ENCODE measurements at regions not wholly inside any gene's neighbourhood (a gene's known extent, or its start where the extent isn't known, plus 50 kb on each side); places are given as distances from the start of the nearest gene placed in this dataset.
"Not testable (repeated sequence)": the region's sequence is repeated elsewhere in the genome, so short reads cannot be mapped to it uniquely, and the experiment has no call there.

DNA sequence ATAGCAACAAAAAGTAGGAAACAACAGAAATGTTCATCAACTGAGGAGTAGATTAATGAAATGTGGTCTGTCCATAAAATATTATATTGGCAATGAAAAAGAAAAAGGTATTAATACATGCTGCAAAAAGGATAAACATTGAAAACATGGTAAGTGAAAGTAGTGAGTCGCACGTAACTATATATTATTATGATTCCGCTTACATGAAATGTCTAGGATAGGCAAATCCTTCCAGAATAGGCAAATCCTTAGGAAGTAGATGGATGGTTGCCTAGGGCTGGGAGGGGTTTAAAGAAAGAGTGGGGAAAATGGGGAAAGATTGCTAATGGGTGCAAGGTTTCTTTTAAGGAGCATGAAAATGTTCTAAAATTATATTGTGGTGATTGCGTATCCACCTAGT lies 198.1 kb upstream of the WSB1 start:
- not testable (repeated sequence) for DNase-seq (ENCODE audit: low spot score)

DNA sequence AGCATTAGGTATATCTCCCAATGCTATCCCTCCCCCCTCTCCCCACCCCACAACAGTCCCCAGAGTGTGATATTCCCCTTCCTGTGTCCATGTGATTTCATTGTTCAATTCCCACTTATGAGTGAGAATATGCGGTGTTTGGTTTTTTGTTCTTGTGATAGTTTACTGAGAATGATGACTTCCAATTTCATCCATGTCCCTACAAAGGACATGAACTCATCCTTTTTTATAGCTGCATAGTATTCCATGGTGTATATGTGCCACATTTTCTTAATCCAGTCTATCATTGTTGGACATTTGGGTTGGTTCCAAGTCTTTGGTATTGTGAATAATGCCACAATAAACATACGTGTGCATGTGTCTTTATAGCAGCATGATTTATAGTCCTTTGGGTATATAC lies 194.6 kb upstream of the WSB1 start:
- DNase-seq (ENCODE audit: low spot score): not testable (repeated sequence)

DNA sequence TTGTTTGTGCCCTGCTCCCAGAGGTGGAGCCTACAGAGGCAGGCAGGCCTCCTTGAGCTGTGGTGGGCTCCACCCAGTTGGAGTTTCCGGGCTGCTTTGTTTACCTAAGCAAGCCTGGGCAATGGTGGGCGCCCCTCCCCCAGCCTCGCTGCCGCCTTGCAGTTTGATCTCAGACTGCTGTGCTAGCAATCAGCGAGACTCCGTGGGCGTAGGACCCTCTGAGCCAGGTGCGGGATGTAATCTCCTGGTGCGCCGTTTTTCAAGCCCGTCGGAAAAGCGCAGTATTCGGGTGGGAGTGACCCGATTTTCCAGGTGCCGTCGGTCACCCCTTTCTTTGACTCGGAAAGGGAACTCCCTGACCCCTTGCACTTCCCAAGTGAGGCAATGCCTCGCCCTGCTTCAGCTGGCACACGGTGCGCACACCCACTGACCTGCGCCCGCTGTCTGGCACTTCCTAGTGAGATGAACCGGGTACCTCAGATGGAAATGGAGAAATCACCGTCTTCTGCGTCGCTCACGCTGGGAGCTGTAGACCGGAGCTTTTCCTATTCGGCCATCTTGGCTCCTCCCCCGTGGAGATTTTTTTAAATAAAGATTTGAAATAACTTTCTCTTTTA lies 189.2 kb upstream of the WSB1 start:
- not testable (repeated sequence) for DNase-seq (ENCODE audit: low spot score)

DNA sequence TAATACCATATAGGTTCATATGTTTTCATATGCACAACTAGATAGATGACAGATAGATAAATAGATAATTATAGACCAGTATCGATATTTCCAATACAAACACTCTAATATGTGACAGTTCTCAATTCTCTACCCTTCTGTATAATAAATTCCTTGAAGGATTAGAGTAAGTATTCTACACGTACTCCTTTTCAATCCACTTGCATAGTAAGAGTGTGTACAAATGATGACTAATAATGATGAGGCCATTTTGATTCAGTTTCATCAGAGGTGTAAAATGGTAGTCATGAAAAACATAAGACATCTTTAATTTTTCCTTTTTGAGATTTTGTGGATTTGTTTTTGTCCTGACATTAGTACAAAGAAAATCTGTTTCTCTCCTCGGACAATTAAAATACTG lies 188.3 kb upstream of the WSB1 start:
- no peak for DNase-seq (ENCODE audit: low spot score)

DNA sequence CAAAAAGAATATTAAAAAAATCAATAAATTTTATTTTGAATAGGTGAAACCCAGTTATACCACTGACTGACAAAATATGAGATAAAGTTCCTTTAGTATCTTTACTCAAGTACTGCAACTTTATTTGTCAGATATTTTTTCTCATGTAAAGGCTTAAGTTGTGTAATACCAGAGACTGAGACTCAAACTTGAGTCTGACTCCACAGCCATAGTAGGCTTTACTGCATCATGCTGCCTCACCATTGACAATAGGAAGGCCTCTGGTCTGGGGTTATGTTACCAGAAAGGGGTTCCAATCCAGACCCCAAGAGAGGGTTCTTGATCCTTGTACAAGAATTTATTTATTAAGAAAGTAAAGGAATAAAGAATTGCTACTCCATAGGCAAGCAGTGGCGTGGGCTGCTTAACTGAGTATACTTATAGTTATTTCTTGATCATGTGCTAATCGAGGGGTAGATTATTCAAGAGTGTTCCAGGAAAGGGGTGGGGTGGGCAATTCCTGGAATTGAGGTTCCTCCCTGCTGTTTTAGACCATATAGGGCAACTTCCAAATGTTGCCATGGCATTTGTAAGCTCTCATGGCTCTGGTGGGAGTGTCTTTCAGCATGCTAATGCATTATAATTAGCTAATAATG lies 187.4 kb upstream of the WSB1 start:
- no peak for DNase-seq (ENCODE audit: low spot score)

DNA sequence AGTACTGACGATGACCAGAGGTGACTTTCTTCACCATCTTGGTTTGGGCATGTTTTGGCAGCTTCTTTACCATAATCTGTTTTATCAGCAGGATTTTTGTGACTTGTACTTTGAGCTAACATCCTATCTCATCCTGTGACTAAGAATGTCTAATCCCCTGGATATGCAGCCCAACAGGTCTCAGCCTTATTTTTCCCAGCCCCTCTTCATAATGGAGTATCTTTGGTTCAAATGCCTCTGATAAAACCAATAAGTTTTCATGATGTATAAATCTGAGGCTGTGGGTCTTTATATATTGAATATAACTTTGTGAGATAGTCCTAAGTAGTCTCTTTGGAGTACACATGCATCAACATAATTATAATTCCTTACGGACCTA lies 186.9 kb upstream of the WSB1 start:
- no peak for DNase-seq (ENCODE audit: low spot score)

DNA sequence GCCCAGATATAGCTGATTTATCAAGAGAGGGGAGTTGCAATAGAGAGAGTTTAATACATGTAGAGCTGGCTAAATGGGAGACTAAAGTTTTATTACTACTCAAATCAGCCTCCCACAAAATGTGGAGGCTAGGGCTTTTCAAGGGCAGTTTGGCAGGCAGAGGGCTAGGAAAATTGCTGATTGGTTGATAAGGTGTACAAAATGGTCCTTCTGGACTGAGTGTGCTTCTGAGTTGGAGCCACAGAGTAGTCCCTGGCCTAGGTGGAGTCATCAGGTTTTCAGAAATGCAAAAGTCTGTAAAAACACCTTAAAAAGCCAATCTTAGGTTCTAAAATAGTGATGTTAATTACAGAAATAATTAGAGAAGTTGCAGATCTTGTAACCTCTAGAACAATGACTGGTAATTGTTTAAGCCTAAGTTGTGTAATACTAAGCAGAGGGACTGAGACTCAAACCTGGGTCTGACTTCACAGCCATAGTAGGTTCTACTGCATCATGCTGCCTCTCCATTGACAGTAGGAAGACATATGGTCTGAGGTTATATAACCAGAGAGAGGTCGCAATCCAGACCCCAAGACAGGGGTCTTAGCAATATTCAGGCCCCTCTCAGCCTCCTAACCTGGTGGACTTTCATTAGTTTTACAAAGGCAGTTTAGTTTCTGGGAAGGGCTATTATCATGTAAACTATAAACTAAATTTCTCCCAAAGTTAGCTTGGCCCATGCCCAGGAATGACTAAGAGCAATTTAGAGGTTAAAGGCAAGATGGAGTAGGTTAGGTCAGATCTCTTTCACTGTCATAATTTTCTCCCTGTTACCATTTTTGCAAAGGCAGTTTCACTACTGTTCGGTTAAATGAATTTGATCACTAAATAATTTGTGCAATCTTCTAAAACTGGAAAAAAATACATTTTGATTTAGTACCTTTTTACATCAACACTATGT lies 186.3 kb upstream of the WSB1 start:
- not testable (repeated sequence) for DNase-seq (ENCODE audit: low spot score)

DNA sequence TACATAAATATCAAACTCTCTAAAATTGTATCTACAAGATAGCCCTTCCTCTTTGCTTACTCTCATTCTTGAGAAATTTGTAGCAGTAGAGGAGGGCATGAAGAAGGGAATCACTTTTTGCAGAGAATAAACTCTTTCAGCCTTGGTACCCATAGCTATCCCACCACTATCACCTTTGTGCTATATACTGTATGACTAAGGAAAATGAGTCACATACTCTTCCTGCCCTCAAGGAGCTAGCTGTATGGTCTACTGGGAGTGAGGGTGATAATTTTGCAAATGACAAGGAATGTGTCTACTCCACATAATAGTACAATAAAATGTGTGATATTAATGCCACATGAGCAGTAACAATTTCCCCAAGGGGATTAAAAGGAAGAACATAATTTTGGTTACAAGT lies 184.6 kb upstream of the WSB1 start:
- no peak for DNase-seq (ENCODE audit: low spot score)

DNA sequence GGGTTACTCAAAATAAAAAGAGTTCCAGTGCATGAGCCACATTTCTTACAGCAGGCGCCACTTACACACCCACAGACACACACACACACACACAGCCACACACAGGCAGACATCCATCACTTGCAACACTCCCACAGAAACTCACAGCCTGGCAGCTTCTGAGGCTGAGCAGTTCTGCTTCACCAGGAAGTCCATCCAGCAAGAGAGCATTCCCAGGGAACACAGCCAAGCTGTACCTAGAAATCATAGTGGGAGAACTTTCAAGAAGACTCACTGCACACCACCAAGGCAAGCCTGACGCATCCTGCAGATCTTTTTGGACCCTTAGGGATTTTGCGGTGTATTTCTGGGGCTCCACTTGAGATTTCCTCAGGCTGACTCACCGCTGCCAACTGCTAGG lies 140.9 kb upstream of the WSB1 start:
- DNase-seq (ENCODE audit: low spot score): no peak

DNA sequence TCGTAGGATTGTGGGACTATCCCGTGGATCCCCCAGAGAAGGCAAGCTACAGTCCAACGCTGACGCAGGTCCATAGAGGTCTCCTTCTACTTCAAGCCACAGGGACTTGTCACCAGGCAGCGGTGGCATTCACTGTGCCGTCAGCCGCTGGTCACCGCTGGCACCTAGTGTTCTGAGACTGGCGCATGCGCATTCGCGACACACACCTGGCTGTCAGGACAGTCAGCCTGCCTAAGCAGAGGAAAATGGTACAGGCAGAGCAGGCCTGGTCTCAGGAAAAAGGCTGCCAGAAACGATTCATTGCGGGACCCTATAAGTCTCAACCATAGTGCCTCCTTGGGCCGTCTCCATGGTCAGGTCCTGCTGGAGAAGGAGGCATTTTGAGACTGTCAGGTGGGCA lies 138.0 kb upstream of the WSB1 start:
- no peak for DNase-seq (ENCODE audit: low spot score)

DNA sequence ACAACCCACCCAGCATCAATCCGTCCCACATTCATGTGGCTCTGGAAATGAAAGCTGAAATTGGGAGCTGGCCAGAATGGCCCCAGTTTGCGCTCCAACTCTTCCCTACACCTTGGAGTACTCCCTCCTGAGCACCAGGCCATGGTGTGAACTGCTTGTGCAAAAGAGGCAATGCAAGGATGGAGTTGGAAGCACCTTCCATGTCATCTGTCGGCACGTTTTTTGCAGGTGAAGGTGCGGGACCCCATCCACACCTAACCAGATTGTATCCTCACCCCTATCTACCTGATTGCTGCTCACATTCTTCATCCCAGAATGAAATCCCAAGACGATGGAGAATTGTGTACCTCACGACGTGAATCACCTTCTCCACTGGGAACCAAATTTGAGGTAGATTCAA lies 136.6 kb upstream of the WSB1 start:
- DNase-seq (ENCODE audit: low spot score): no peak

DNA sequence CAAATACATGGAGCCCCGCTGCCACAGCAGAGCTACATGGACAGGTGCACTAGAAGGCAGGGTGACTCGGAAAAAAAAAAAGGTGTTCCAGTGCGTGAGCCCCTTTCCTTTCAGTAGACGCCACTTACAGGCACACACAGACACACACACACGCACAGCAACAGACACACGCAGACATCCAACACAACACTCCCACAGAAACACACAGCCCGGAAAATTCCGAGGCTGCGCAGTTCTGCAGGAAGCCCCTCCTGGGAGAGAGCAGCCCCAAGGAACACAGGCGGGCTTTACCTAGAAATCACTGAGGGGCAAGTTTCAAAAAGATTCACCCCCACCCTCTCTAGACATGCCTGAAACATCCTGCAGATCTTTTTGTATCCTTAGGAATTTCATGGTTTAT lies 136.0 kb upstream of the WSB1 start:
- no peak for DNase-seq (ENCODE audit: low spot score)

DNA sequence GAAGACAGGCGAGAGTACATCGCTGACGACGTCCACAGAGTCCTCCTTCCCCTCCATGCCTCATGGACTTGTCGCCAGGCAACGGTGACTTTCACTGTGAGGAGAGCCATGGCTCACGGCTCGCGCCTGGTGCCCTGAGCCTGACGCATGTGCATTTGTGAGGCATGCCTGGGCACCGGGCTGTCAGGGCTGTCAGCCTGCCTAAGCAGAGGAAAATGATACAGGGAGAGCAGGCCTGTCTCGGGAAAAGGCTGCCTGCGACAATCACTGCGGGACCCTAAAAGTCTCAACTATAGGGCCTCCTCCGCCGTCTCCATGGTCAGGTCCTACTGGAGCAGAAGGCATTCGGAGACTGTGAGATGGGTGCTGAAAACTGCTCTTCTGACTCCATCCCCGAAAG lies 135.5 kb upstream of the WSB1 start:
- no peak for DNase-seq (ENCODE audit: low spot score)

DNA sequence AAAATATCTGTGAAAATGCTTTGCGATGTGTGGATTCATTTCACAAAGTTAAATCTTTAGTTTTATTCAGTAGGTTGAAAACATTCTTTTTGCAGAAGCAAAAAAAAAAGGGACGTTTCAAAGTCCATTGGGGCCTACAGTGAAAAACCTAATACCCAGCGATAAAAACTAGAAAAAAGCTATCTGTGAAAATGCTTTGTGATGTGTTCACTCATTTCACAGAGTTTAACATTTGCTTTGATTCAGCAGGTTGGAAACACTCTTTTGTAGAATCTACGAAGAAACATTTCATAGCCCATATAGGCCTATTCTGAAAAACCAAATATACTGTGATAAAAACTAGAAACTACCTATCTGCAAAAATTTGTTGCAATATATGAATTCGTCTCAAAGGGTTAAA lies 113.6 kb upstream of the WSB1 start:
- DNase-seq (ENCODE audit: low spot score): no peak

DNA sequence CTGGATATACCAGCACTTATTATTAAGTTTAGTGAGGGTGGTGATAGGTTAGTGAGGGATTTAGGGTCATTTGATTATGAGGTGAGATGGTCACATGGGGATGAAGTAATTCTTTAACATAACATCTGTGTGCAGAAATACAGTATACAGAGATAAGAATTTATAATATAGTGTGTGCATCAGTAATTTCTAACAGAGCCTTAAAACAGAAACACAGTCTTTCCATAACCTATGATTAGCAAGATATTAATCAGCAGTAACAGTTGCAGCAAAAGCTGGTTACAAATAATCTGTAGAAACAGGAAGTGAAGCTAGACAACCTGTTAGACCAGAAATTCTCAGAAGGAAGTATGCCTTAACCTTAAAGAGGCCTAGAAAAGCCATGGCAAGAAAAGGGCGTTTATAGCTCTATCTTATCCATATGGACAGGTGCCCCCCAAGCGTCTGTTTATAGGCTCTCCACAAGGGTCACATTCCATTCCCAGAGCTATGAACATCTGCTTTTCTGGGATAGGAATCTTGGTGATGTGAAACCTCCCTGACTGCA lies 112.5 kb upstream of the WSB1 start:
- not testable (repeated sequence) for DNase-seq (ENCODE audit: low spot score)

DNA sequence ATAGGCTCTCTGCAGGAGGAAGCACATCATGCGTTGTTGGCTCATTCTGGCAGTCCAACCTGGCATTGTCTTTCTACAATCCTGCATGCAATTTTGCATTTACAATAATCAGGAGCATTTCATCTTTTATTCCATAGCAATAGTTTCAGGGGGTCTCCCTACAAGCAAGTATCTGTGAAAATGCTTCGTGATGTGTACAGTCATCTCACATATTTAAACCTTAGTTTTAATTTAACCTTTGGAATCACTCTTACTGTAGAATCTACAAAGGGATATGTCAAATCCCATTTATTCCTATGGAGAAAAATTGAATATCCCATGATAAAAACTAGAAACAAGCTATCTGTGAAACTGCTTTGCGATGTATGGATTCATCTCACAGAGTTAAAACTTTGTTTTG lies 112.0 kb upstream of the WSB1 start:
- DNase-seq (ENCODE audit: low spot score): no peak

DNA sequence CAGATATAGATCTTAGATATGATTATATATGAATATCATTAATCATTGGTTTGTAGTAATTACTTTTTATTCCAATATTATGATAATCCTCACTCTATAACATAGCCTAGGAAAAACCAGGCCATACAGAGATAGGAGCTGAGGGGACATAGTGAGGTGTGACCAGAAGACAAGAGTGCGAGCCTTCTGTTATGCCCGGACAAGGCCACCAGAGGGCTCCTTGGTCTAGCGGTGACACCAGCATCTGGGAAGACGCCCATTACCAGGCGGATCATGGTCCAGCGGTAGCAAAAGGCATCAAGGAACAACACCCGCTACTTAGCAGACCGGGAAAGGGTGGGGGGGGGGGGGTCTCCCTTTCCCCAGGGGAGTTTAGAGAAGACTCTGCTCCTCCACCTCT lies 96.4 kb upstream of the WSB1 start:
- DNase-seq (ENCODE audit: low spot score): not testable (repeated sequence)

DNA sequence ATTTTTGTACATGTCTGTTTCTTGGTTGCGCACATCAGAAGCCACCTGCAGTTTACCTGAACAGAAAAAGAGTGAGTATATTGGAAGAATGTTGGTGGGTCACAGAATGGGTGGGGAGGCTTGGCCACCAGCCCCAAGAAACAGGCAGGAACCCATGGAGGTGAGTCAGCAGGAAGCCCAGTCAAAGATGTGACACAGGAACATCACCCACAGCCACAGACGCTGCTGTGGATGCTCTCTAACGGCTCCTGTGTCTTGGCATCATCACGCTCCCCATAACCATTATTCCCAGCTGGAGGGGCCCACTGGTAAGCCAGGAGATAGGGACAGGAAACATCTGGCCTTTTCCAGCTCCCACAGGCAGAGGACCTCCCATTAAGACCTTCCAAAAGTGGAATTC lies 94.0 kb upstream of the WSB1 start:
- no peak for DNase-seq (ENCODE audit: low spot score)

DNA sequence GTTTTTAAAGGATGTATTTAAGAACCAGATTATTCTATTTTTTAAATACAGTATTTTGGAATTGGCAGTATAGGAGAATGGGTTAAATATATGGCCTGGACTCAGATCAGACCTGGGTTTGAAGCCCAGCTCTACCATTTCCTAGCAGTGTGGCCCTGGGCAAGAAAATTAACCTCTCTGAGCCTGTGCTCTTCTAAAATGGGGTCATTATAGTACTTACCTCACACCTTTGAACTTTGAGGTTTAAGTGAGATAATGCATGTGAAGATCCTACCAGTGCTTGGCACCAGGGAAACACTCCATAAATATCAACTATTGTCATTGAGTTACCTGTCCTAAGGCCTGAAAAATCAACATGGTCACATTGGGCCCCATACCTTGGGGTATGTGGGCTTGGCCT lies 93.4 kb upstream of the WSB1 start:
- no peak for DNase-seq (ENCODE audit: low spot score)

DNA sequence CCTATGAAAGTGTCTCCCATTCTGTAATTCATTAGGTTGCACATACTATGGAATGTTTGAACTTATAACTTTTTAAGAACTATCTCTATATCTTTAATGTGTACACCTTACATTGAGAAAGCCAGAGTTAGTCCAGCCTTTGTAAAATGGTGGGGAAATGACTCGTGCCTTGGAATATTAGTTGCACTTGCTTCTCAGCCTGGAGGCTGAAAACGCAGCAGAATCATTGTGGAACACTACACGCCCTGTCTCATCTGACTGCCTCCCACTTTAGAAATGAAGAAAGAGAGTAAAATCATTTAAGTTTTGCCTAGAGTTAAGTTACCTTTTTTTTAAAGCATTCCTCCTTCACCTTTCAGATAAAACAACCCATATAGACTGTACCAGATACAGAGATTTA lies 90.7 kb upstream of the WSB1 start:
- DNase-seq (ENCODE audit: low spot score): no peak

DNA sequence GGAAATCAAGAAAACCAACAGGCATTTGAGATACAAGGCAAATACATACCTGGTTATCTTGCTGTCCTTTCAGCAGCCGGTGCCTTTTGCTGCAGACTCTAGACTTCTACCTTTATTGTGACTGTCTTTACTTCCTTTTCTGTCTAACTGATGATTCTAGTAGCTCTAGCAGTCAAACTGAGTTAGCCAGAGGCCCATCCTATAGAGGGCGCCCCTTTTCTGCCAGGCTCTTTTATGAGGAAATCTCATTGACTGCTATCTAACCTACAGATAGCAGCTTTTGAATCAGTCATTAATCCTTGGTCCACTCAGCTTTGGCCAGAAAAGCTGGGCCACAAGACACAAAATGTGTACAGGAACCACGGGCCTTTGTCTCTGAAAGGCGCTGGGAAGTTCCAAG lies 87.5 kb upstream of the WSB1 start:
- no peak for DNase-seq (ENCODE audit: low spot score)

DNA sequence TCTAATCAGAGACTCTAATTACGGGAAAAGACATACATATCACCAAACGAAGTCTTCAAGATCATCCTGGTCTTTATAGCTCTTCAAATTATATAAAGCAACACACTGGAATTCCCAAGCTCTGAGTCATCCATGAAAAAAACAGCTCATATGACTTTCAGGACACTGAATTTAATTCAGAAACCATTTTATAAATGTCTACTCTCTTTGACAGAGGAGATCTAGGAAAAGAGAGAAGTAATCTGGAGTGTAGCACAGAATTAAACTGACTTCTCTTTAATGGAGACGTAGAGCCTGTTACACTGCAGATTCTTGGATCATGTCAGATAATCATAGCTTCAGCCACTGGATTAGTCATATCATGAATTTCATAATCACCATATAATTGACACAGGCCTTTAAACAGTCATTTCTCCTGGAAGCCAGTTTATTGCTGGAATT lies 86.8 kb upstream of the WSB1 start:
- no peak for DNase-seq (ENCODE audit: low spot score)

DNA sequence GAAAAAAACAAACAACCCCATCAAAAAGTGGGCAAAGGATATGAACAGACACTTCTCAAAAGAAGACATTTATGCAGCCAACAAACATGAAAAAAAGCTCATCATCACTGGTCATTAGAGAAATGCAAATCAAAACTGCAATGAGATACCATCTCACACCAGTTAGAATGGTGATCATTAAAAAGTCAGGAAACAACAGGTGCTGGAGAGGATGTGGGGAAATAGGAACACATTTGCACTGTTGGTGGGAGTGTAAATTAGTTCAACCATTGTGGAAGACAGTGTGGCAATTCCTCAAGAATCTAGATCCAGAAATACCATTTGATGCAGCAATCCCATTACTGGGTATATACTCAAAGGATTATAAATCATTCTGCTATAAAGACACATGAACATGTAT lies 85.5 kb upstream of the WSB1 start:
- DNase-seq (ENCODE audit: low spot score): not testable (repeated sequence)
